Mesenchymal stem cell (in vitro differentiated cells and primary cell): ENCODE measurements at regions not wholly inside any gene's neighbourhood (a gene's known extent, or its start where the extent isn't known, plus 50 kb on each side); places are given as distances from the start of the nearest gene placed in this dataset.
A peak's percentile ranks its signal among the peaks of the same experiment; 100 is the strongest.

Source experiments
- DNase-seq: peaks from one replicate; pipeline ENCODE4 v3.0.0-alpha.2; 2013
- H2AFZ ChIP-seq: one replicate; pipeline ENCODE4 v1.6.1; 2013; ENCODE audit warnings: low read depth, mild to moderate bottlenecking, control low read depth, inconsistent platforms, low read length, moderate library complexity
- H2AK5ac ChIP-seq: 2 replicates; pipeline ENCODE4 v1.6.1; 2013; ENCODE audit warnings: low read length, moderate library complexity, mild to moderate bottlenecking, inconsistent platforms; ENCODE audit not compliant: severe bottlenecking
- H2BK120ac ChIP-seq: one replicate; pipeline ENCODE4 v1.6.1; 2013; ENCODE audit warnings: low read depth, mild to moderate bottlenecking, inconsistent platforms, low read length, moderate library complexity
- H2BK12ac ChIP-seq, 2 experiments: one replicate each; pipeline ENCODE4 v1.6.1; 2013; ENCODE audit warnings: inconsistent platforms in 2 of 2, low read length in 2 of 2, mild to moderate bottlenecking in 2 of 2, moderate library complexity in 2 of 2, control low read depth in 1 of 2
- H2BK15ac ChIP-seq: one replicate; pipeline ENCODE4 v1.6.1; 2013; ENCODE audit warnings: mild to moderate bottlenecking, low read depth, inconsistent platforms; ENCODE audit not compliant: poor library complexity, severe bottlenecking
- H2BK5ac ChIP-seq: 2 replicates; pipeline ENCODE4 v1.6.1; 2013; ENCODE audit warnings: low read depth, mild to moderate bottlenecking, low read length, control low read depth, inconsistent platforms; ENCODE audit not compliant: poor library complexity, severe bottlenecking
- H3K14ac ChIP-seq, 2 experiments: one replicate each; pipeline ENCODE4 v1.6.1; 2013; ENCODE audit warnings: inconsistent platforms in 2 of 2, low read length in 2 of 2, control low read depth in 1 of 2, mild to moderate bottlenecking in 1 of 2, moderate library complexity in 1 of 2
- H3K18ac ChIP-seq, 2 experiments: one replicate each; pipeline ENCODE4 v1.6.1; 2013; ENCODE audit warnings: inconsistent platforms in 2 of 2, low read length in 2 of 2, control low read depth in 1 of 2, low read depth in 1 of 2, mild to moderate bottlenecking in 1 of 2
- H3K23ac ChIP-seq, 2 experiments: one replicate each; pipeline ENCODE4 v1.6.1; 2013; ENCODE audit warnings: inconsistent platforms in 2 of 2, low read length in 2 of 2, mild to moderate bottlenecking in 2 of 2, moderate library complexity in 2 of 2, control low read depth in 1 of 2
- H3K27ac ChIP-seq: 2 replicates; pipeline ENCODE4 v1.5.1; 2013; ENCODE audit warnings: mild to moderate bottlenecking, moderate library complexity, low read length, control low read depth, inconsistent platforms; ENCODE audit not compliant: poor library complexity, severe bottlenecking
- H3K27me3 ChIP-seq, 2 experiments: 2 replicates each; pipeline versions ENCODE4 v1.6.1 to v1.7.0; 2013; ENCODE audit warnings: low read length in 2 of 2, mild to moderate bottlenecking in 2 of 2, moderate library complexity in 2 of 2, control low read depth in 1 of 2, inconsistent platforms in 1 of 2; ENCODE audit not compliant: control insufficient read depth in 1 of 2, insufficient read depth in 1 of 2
- H3K36me3 ChIP-seq, 2 experiments: 2 replicates each; pipeline versions ENCODE4 v1.6.1 to v1.7.0; 2013; ENCODE audit warnings: low read length in 2 of 2, control low read depth in 1 of 2, inconsistent platforms in 1 of 2, low read depth in 1 of 2, mild to moderate bottlenecking in 1 of 2; ENCODE audit not compliant: insufficient read depth in 2 of 2, control insufficient read depth in 1 of 2
- H3K4ac ChIP-seq, 2 experiments: one replicate each; pipeline ENCODE4 v1.6.1; 2013; ENCODE audit warnings: inconsistent platforms in 2 of 2, low read length in 2 of 2, mild to moderate bottlenecking in 2 of 2, moderate library complexity in 2 of 2, control low read depth in 1 of 2, low read depth in 1 of 2
- H3K4me1 ChIP-seq: 2 replicates; pipeline ENCODE4 v1.6.1; 2013; ENCODE audit warnings: low read depth, low read length, control low read depth; ENCODE audit not compliant: control insufficient read depth, insufficient read depth
- H3K4me2 ChIP-seq: 2 replicates; pipeline ENCODE4 v1.6.1; 2013; ENCODE audit warnings: low read length, mild to moderate bottlenecking, inconsistent platforms; ENCODE audit not compliant: poor library complexity, severe bottlenecking
- H3K4me3 ChIP-seq, 2 experiments: 2 replicates each; pipeline versions ENCODE4 v1.5.1 to v1.7.0; 2013; ENCODE audit warnings: low read length in 2 of 2, mild to moderate bottlenecking in 2 of 2, control low read depth in 1 of 2, low read depth in 1 of 2; ENCODE audit not compliant: insufficient read depth in 1 of 2
- H3K79me1 ChIP-seq: replicated peaks from 2 replicates; pipeline ENCODE4 v1.6.1; 2013; ENCODE audit warnings: mild to moderate bottlenecking, control low read depth, low read length, inconsistent platforms; ENCODE audit not compliant: poor library complexity, severe bottlenecking
- H3K9ac ChIP-seq: 2 replicates; pipeline ENCODE4 v1.7.0; 2013; ENCODE audit warnings: mild to moderate bottlenecking, low read length, moderate library complexity
- H3K9me3 ChIP-seq: 2 replicates; pipeline ENCODE4 v1.7.0; 2013; ENCODE audit warnings: mild to moderate bottlenecking, low read length; ENCODE audit not compliant: control insufficient read depth
- H4K8ac ChIP-seq: one replicate; pipeline ENCODE4 v1.6.1; 2013; ENCODE audit warnings: inconsistent platforms, mild to moderate bottlenecking, low read length, moderate library complexity
- H4K91ac ChIP-seq: one replicate; pipeline ENCODE4 v1.6.1; 2013; ENCODE audit warnings: mild to moderate bottlenecking, low read length, inconsistent platforms
- WGBS: methylation state at CpG from one replicate; pipeline ENCODE4 v1.1.7; 2013; ENCODE audit warnings: mixed read lengths; 5-methylcytosine and 5-hydroxymethylcytosine counted together

DNA sequence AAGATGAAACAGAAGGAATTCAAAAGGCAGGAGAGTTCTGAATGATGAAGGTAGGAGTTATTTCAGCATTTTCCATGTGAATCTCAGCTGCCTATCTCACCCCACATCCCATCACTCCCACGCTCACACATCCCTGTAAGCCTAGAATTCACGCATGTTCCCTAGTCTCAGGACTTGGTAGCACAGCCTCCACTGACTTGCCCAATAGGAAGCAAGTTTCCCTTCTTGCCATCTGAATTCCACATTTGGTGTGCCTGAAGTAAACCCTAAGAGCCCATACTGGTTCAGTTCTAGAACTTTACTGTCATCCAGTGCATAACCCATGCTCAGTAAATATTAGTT lies 56.6 kb downstream of the STYXL2 start:
- no peak overlapping the region for H2AK5ac ChIP-seq
- no peak overlapping the region for H2BK12ac ChIP-seq
- no peak overlapping the region for H3K4ac ChIP-seq
- H3K14ac ChIP-seq = no peak overlapping the region
- no peak for DNase-seq
- no peak overlapping the region for H4K8ac ChIP-seq
- H3K4me1 ChIP-seq = no peaks in the 10 kb centered on the region
- H2BK120ac ChIP-seq = no peak overlapping the region
- H3K9ac ChIP-seq = no peak overlapping the region
- no peak overlapping the region for H2BK15ac ChIP-seq
- H3K18ac ChIP-seq = peak overlapping the region in 1 of 2 experiments; percentile 18
- no peaks in the 10 kb centered on the region for H3K79me1 ChIP-seq
- H3K4me3 ChIP-seq = no peak overlapping the region
- no peak overlapping the region for H3K27ac ChIP-seq
- H3K4me2 ChIP-seq = no peak overlapping the region
- no peak overlapping the region for H2BK5ac ChIP-seq
- H3K9me3 ChIP-seq = peaks cover 8% of the 10 kb centered on the region
- H4K91ac ChIP-seq = no peak overlapping the region
- no peak overlapping the region for H2AFZ ChIP-seq
- no peak overlapping the region for H3K23ac ChIP-seq
- WGBS = 84% methylated on average over 2 of the region's 2 CpGs
- H3K36me3 ChIP-seq = no peaks in the 10 kb centered on the region
- H3K27me3 ChIP-seq = peaks cover 0 to 6% of the 10 kb centered on the region in 2 experiments

DNA sequence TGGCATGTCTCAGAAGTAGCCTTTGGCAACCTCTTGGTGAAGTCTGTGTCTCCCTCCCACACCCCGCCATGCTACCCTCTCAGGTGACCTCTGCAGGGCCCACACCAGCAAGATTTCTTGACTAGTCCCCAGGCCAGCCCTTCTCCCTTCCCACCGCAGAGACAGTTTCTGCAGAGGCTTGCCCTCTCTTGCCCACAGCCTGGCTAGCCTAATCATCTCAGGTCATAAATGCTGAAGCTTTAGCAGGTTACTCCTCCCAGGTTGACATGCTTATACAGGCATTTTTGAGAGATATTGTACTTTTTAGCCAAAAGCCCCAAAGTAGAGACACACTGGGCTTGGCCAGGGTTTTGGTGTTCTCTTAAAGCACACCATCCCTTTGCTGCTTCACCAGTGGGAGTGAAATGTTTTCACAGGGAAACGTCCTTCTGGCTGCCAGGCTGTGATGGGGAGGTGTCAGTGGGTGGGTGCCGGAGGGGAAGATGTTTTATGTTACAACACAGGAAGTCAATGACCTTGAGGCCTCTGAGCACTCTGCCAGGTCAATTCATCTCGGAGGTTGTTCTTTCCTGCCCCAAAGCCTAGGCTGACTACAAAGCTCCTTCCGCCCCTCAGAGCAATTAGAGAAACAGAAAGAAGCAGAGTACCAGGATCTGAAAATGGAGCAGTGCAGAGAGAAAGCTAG lies 58.5 kb downstream of the STYXL2 start:
- Histone ChIP-seq H3K18ac (peak overlapping the region in 1 of 2 experiments; percentile 28), H3K9ac (no peak overlapping the region), H3K27me3 (peaks cover 0 to 8% of the 10 kb centered on the region in 2 experiments), H2BK15ac (no peak overlapping the region), H3K9me3 (peaks cover 2% of the 10 kb centered on the region), H2BK5ac (no peak overlapping the region), H2BK120ac (no peak overlapping the region), H2BK12ac (no peak overlapping the region), H3K79me1 (no peaks in the 10 kb centered on the region), H2AK5ac (no peak overlapping the region), H3K14ac (no peak overlapping the region), H3K4me1 (no peaks in the 10 kb centered on the region), H3K4me3 (no peak overlapping the region), H3K4ac (no peak overlapping the region), H3K36me3 (no peaks in the 10 kb centered on the region), H3K23ac (no peak overlapping the region), H4K91ac (no peak overlapping the region), H3K4me2 (no peak overlapping the region), H2AFZ (no peak overlapping the region), H4K8ac (no peak overlapping the region), H3K27ac (no peak overlapping the region)
- 62% methylated on average over 4 of the region's 6 CpGs for WGBS
- no peak for DNase-seq

DNA sequence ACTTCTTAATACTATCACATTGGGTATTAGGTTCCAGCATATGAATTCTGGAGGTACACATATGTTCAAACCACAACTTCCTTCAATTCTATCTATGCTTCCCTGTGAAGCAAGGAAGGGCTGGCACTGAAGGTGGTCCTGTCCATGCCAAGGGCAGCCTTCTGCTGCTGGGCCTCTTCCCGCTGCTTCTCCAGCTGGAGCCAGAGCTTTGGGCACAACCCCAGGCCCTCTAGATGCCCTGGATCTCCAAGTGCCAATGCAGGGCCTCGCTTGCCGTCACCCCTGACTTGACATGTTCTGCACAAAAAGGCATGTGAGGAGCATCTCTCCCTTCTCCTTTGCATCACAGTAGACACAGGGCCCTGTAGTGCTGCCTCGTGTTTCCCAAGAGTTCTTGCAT lies 62.6 kb downstream of the STYXL2 start:
- Histone ChIP-seq H3K18ac (no peak overlapping the region), H2AK5ac (no peak overlapping the region), H3K4me2 (no peak overlapping the region), H3K27ac (no peak overlapping the region), H3K4me1 (peaks cover 2% of the 10 kb centered on the region), H3K9me3 (no peaks in the 10 kb centered on the region), H2BK15ac (no peak overlapping the region), H4K8ac (no peak overlapping the region), H3K14ac (no peak overlapping the region), H2BK5ac (no peak overlapping the region), H2BK12ac (no peak overlapping the region), H3K36me3 (no peaks in the 10 kb centered on the region), H2BK120ac (no peak overlapping the region), H3K4ac (no peak overlapping the region), H3K4me3 (no peak overlapping the region), H3K9ac (no peak overlapping the region), H4K91ac (no peak overlapping the region), H3K27me3 (peaks cover 0 to 20% of the 10 kb centered on the region in 2 experiments), H3K79me1 (no peaks in the 10 kb centered on the region), H2AFZ (no peak overlapping the region), H3K23ac (no peak overlapping the region)
- WGBS = 85% methylated on average over 4 of the region's 4 CpGs
- no peak for DNase-seq

DNA sequence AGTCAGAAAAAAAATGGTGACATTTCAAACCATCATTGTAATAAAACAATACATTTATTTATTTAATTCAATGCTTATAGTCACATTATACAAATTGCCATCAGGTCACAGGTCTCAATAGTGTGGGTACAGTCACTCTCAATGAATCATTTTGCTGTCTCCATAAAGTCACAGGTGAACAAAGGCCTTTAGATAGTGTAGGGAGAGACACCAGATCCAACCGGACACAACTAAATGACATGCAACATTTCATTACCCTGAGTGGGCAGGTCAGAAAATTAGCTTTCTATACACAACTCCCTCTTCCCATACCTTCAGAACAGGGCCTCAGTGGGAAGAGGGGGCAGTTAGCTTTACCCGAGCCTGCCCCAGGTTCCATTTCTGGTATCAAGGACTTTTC lies 63.2 kb downstream of the STYXL2 start:
- H3K36me3 ChIP-seq = no peaks in the 10 kb centered on the region
- H3K23ac ChIP-seq = no peak overlapping the region
- H3K27me3 ChIP-seq = peaks cover 0 to 18% of the 10 kb centered on the region in 2 experiments
- H4K8ac ChIP-seq = no peak overlapping the region
- H2BK12ac ChIP-seq = no peak overlapping the region
- H3K4me1 ChIP-seq = peaks cover 2% of the 10 kb centered on the region
- H3K4me3 ChIP-seq = no peak overlapping the region
- H3K9ac ChIP-seq = no peak overlapping the region
- no peak overlapping the region for H4K91ac ChIP-seq
- no peak overlapping the region for H3K4me2 ChIP-seq
- H3K4ac ChIP-seq = no peak overlapping the region
- DNase-seq = no peak
- no peak overlapping the region for H2AK5ac ChIP-seq
- H3K18ac ChIP-seq = no peak overlapping the region
- no peak overlapping the region for H2BK5ac ChIP-seq
- H2AFZ ChIP-seq = no peak overlapping the region
- H3K14ac ChIP-seq = no peak overlapping the region
- no peaks in the 10 kb centered on the region for H3K79me1 ChIP-seq
- no peak overlapping the region for H3K27ac ChIP-seq
- 97% methylated on average over 2 of the region's 2 CpGs for WGBS
- H2BK120ac ChIP-seq = no peak overlapping the region
- H3K9me3 ChIP-seq = no peaks in the 10 kb centered on the region
- no peak overlapping the region for H2BK15ac ChIP-seq
